Breast epithelium (tissue), 3 donors: ENCODE measurements at regions not wholly inside any gene's neighbourhood (a gene's known extent, or its start where the extent isn't known, plus 50 kb on each side); places are given as distances from the start of the nearest gene placed in this dataset.

Experiments
- CTCF ChIP-seq, 3 donors: fragments of 450-650 bp; IDR thresholded peaks; one replicate each; pipeline ENCODE4 v1.5.1; 2016 to 2017; ENCODE audit warnings: antibody characterized with exemption in 3 of 3, mild to moderate bottlenecking in 3 of 3, moderate library complexity in 3 of 3
- POLR2A ChIP-seq: fragments of 450-650 bp; IDR thresholded peaks from one replicate; pipeline ENCODE4 v1.6.1; 2016; ENCODE audit warnings: antibody characterized with exemption, mild to moderate bottlenecking, moderate library complexity

- TF ChIP-seq CTCF (IDR thresholded peaks at IDR 0.05) (no peak), POLR2A (no peak)
These were observed 130.9 kb downstream of the TBX5 start for GRCh38 chr12:114275086-114275485.
